Calu3 (cell line): ENCODE measurements at regions not wholly inside any gene's neighbourhood (a gene's known extent, or its start where the extent isn't known, plus 50 kb on each side); places are given as distances from the start of the nearest gene placed in this dataset.

ENCODE experiments used
- BruUV-seq: library from RNA; stranded (reverse); fragments of 400-500 nt; replicated peaks from 2 replicates; lab custom pipeline; 2021; lab: Mats Ljungman, UMichigan
- CTCF ChIA-PET: fragments of 300-600 bp; sonication (Branson Sonifier 250); formaldehyde crosslinking; loops from one replicate; lab custom pipeline; 2022; ENCODE audit warnings: antibody characterized with exemption; lab: Charles Lee
- DNase-seq: peaks from one replicate; pipeline ENCODE4 v3.0.0; 2022
- H3K27ac Mint-ChIP-seq: one replicate; pipeline ENCODE4 v1.8.0; 2022; ENCODE audit warnings: mixed read lengths; ENCODE audit not compliant: unreplicated experiment
- H3K27me3 Mint-ChIP-seq: one replicate; pipeline ENCODE4 v1.8.0; 2022; ENCODE audit warnings: mixed read lengths; ENCODE audit not compliant: unreplicated experiment
- H3K36me3 Mint-ChIP-seq: one replicate; pipeline ENCODE4 v1.8.0; 2022; ENCODE audit warnings: mild to moderate bottlenecking, moderate library complexity, mixed read lengths; ENCODE audit not compliant: insufficient read depth, unreplicated experiment
- H3K4me1 Mint-ChIP-seq: one replicate; pipeline ENCODE4 v1.8.0; 2022; ENCODE audit warnings: mild to moderate bottlenecking, low read depth, mixed read lengths; ENCODE audit not compliant: unreplicated experiment
- H3K4me3 Mint-ChIP-seq: one replicate; pipeline ENCODE4 v1.8.0; 2022; ENCODE audit warnings: mild to moderate bottlenecking, low read depth, moderate library complexity, mixed read lengths; ENCODE audit not compliant: unreplicated experiment
- H3K9me3 Mint-ChIP-seq: one replicate; pipeline ENCODE4 v1.8.0; 2022; ENCODE audit warnings: low read depth, mixed read lengths; ENCODE audit not compliant: unreplicated experiment
- CTCF ChIP-seq: fragments of 200-600 bp; IDR thresholded peaks from one replicate; pipeline ENCODE4 v1.8.0; 2022; ENCODE audit warnings: antibody characterized with exemption; ENCODE audit not compliant: unreplicated experiment
- intact Hi-C: fragments of 100-400 bp; cut with micrococcal nuclease; formaldehyde crosslinking; loops from one replicate; pipeline ENCODE4 v1.10.0; 2022; ENCODE audit not compliant: unreplicated experiment

- Mint-ChIP-seq H3K4me3 (no peak overlapping the region), H3K36me3 (no peaks in the 10 kb centered on the region), H3K27ac (no peak overlapping the region), H3K27me3 (no peaks in the 10 kb centered on the region), H3K9me3 (no peaks in the 10 kb centered on the region), H3K4me1 (no peaks in the 10 kb centered on the region)
- no TSS peak for BruUV-seq
- no peak for DNase-seq
- CTCF ChIA-PET: no interaction called here
- intact Hi-C loops: no loop called here
- TF ChIP-seq CTCF: no peak
These were observed 115.0 kb upstream of the INPP4B start for GRCh38 chr4:142960867-142961644.

GRCh38 chr4:142961866-142962265 is 115.8 kb upstream of the INPP4B start:
- no peaks in the 10 kb centered on the region for H3K9me3 Mint-ChIP-seq
- no peak for DNase-seq
- BruUV-seq: no TSS peak
- H3K36me3 Mint-ChIP-seq: no peaks in the 10 kb centered on the region
- no peaks in the 10 kb centered on the region for H3K27me3 Mint-ChIP-seq
- H3K27ac Mint-ChIP-seq: no peak overlapping the region
- intact Hi-C loops: no loop called here
- H3K4me3 Mint-ChIP-seq: no peak overlapping the region
- no peak for TF ChIP-seq CTCF
- CTCF ChIA-PET: no interaction called here
- H3K4me1 Mint-ChIP-seq: no peaks in the 10 kb centered on the region

- BruUV-seq: no TSS peak
- CTCF ChIA-PET: no interaction called here
- no peak overlapping the region for H3K27ac Mint-ChIP-seq
- no peak for TF ChIP-seq CTCF
- H3K4me1 Mint-ChIP-seq: no peaks in the 10 kb centered on the region
- peaks cover 14% of the 10 kb centered on the region for H3K27me3 Mint-ChIP-seq
- no peaks in the 10 kb centered on the region for H3K36me3 Mint-ChIP-seq
- H3K9me3 Mint-ChIP-seq: no peaks in the 10 kb centered on the region
- intact Hi-C loops: no loop called here
- no peak overlapping the region for H3K4me3 Mint-ChIP-seq
- DNase-seq: no peak
These were observed 128.2 kb upstream of the INPP4B start for GRCh38 chr4:142974328-142974727.

- CTCF ChIA-PET: interaction anchor here (0.6 kb wide), 1 partner anchor 106 kb away, joined by 5 read pairs; no protein-coding TSS in a partner anchor
- no TSS peak for BruUV-seq
These were observed 129.5 kb upstream of the INPP4B start for GRCh38 chr4:142975618-142976017.

More at GRCh38 chr4:142975618-142976017, 129.5 kb upstream of the INPP4B start:
- DNase-seq: no peak
- TF ChIP-seq CTCF: no peak
- Mint-ChIP-seq H3K9me3 (no peaks in the 10 kb centered on the region), H3K36me3 (no peaks in the 10 kb centered on the region), H3K4me1 (no peaks in the 10 kb centered on the region), H3K27ac (no peak overlapping the region), H3K27me3 (peaks cover 9% of the 10 kb centered on the region), H3K4me3 (no peak overlapping the region)
- intact Hi-C loops: no loop called here
